MCF 10A (cell line): ENCODE measurements at regions not wholly inside any gene's neighbourhood (a gene's known extent, or its start where the extent isn't known, plus 50 kb on each side); places are given as distances from the start of the nearest gene placed in this dataset.
"Not testable (repeated sequence)": the region's sequence is repeated elsewhere in the genome, so short reads cannot be mapped to it uniquely, and the experiment has no call there.

Source experiments
- BruUV-seq: library from RNA; stranded (reverse); fragments of 400-500 nt; replicated peaks from 2 replicates; lab custom pipeline; 2021; lab: Mats Ljungman, UMichigan
- CTCF ChIA-PET: fragments of 300-600 bp; sonication (Branson Sonifier 250); formaldehyde crosslinking; extraction: SDS; loops from one replicate; lab custom pipeline; 2021; ENCODE audit warnings: antibody characterized with exemption, inconsistent platforms; lab: Yijun Ruan, JAX
- POLR2A ChIA-PET: fragments of 300-600, 350-650 bp; sonication (Branson Sonifier 250); formaldehyde crosslinking; extraction: SDS; loops from one replicate; lab custom pipeline; 2020; ENCODE audit warnings: antibody characterized with exemption, inconsistent platforms; lab: Yijun Ruan, JAX
- DNase-seq: peaks from one replicate; pipeline ENCODE4 v3.0.0-alpha.2; 2018; ENCODE audit not compliant: unreplicated experiment
- H3K27ac Mint-ChIP-seq: one replicate; pipeline ENCODE4 v1.8.0; 2022; ENCODE audit warnings: mild to moderate bottlenecking, low read depth, mixed read lengths; ENCODE audit not compliant: unreplicated experiment
- H3K27me3 Mint-ChIP-seq: one replicate; pipeline ENCODE4 v1.8.0; 2022; ENCODE audit warnings: mixed read lengths; ENCODE audit not compliant: insufficient read depth, unreplicated experiment
- H3K36me3 Mint-ChIP-seq: one replicate; pipeline ENCODE4 v1.8.0; 2022; ENCODE audit warnings: mild to moderate bottlenecking, moderate library complexity, mixed read lengths; ENCODE audit not compliant: insufficient read depth, unreplicated experiment
- H3K4me1 Mint-ChIP-seq: one replicate; pipeline ENCODE4 v1.8.0; 2022; ENCODE audit warnings: mixed read lengths; ENCODE audit not compliant: insufficient read depth, unreplicated experiment
- H3K4me3 Mint-ChIP-seq: one replicate; pipeline ENCODE4 v1.8.0; 2022; ENCODE audit warnings: mild to moderate bottlenecking, moderate library complexity, mixed read lengths; ENCODE audit not compliant: unreplicated experiment
- H3K9me3 Mint-ChIP-seq: one replicate; pipeline ENCODE4 v1.8.0; 2022; ENCODE audit warnings: mixed read lengths; ENCODE audit not compliant: unreplicated experiment
- intact Hi-C: fragments of 100-400 bp; cut with micrococcal nuclease; formaldehyde crosslinking; loops from 2 replicates; pipeline ENCODE4 v1.14.1; 2022
- TF ChIP-seq, protein P1 (sequence below): fragments of 200-600 bp; IDR thresholded peaks from one replicate; pipeline ENCODE4 v1.8.0; 2022; ENCODE audit warnings: antibody characterized with exemption, mild to moderate bottlenecking; ENCODE audit not compliant: unreplicated experiment

DNA sequence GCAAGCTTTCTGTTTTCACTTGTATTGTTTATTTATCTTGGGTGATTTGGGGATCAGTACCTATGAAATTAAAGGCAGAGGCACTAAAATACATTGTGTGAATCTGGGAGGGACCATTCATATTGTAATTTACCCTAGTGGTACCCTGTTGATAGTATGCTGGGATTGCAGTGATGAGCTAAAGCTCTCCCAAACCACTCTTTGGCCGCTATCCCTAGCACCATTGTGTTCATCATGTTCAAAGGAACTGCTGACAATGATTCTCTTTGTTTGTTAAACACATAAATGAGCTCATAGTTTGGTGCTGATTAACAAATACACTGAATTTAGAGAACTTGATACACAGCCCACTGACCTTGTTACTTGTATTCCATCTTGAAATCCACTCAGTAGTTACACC lies 1469.8 kb downstream of the CDH11 start:
- intact Hi-C loops, result no loop called here
- Mint-ChIP-seq H3K27me3 (no peaks in the 10 kb centered on the region), H3K4me1 (no peaks in the 10 kb centered on the region), H3K27ac (no peak overlapping the region), H3K9me3 (no peaks in the 10 kb centered on the region), H3K4me3 (no peak overlapping the region), H3K36me3 (no peaks in the 10 kb centered on the region)
- DNase-seq, result no peak
- no TSS peak for BruUV-seq
- ChIA-PET POLR2A (interaction anchor here (0.9 kb wide), 1 partner anchor 14 kb away, joined by 3 read pairs; no protein-coding TSS in a partner anchor), CTCF (no interaction called here)
- TF ChIP-seq, protein P1, sequence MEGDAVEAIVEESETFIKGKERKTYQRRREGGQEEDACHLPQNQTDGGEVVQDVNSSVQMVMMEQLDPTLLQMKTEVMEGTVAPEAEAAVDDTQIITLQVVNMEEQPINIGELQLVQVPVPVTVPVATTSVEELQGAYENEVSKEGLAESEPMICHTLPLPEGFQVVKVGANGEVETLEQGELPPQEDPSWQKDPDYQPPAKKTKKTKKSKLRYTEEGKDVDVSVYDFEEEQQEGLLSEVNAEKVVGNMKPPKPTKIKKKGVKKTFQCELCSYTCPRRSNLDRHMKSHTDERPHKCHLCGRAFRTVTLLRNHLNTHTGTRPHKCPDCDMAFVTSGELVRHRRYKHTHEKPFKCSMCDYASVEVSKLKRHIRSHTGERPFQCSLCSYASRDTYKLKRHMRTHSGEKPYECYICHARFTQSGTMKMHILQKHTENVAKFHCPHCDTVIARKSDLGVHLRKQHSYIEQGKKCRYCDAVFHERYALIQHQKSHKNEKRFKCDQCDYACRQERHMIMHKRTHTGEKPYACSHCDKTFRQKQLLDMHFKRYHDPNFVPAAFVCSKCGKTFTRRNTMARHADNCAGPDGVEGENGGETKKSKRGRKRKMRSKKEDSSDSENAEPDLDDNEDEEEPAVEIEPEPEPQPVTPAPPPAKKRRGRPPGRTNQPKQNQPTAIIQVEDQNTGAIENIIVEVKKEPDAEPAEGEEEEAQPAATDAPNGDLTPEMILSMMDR, result no peak

DNA sequence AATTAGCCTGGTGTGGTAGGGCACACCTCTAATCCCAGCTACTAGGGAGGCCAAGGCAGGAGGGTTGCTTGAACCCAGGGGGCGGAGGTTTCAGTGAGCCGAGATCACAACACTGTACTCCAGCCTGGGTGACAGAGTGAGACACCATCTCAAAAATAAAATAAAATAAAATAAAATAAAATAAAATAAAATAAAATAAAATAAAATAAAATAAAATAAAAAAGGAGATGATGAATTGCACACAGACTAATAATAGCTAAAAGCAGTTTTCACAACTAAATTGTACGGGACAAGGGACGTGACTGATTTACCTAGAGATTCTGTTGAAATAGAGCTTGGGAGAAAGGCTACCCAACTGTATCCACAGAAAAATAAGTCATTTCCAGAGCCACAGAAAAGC lies 1471.3 kb downstream of the CDH11 start:
- ChIA-PET CTCF (no interaction called here), POLR2A (no interaction called here)
- intact Hi-C loops, result no loop called here
- DNase-seq, result no peak
- H3K36me3 Mint-ChIP-seq, result no peaks in the 10 kb centered on the region
- no TSS peak for BruUV-seq
- TF ChIP-seq, protein P1, result no peak
- H3K9me3 Mint-ChIP-seq, result no peaks in the 10 kb centered on the region
- no peak overlapping the region for H3K27ac Mint-ChIP-seq
- H3K27me3 Mint-ChIP-seq, result no peaks in the 10 kb centered on the region
- H3K4me3 Mint-ChIP-seq, result no peak overlapping the region
- H3K4me1 Mint-ChIP-seq, result no peaks in the 10 kb centered on the region

GRCh38 chr16:63633706-63634445 lies 1488.0 kb downstream of the CDH11 start:
- POLR2A ChIA-PET, BruUV-seq, intact Hi-C loops, H3K36me3 Mint-ChIP-seq, H3K27ac Mint-ChIP-seq, H3K9me3 Mint-ChIP-seq, H3K4me1 Mint-ChIP-seq, H3K27me3 Mint-ChIP-seq, H3K4me3 Mint-ChIP-seq, DNase-seq: not testable (repeated sequence)
- CTCF ChIA-PET, result interaction anchor here (0.6 kb wide), 1 partner anchor 309 kb away, joined by 3 read pairs; no protein-coding TSS in a partner anchor

GRCh38 chr16:63629272-63629671 lies 1492.6 kb downstream of the CDH11 start:
- TF ChIP-seq, protein P1, result no peak
- no peaks in the 10 kb centered on the region for H3K27me3 Mint-ChIP-seq
- no peaks in the 10 kb centered on the region for H3K36me3 Mint-ChIP-seq
- no peak overlapping the region for H3K27ac Mint-ChIP-seq
- CTCF ChIA-PET, result interaction anchor here (0.7 kb wide), 1 partner anchor 54 kb away, joined by 3 read pairs; no protein-coding TSS in a partner anchor
- no peak overlapping the region for H3K4me3 Mint-ChIP-seq
- no peaks in the 10 kb centered on the region for H3K4me1 Mint-ChIP-seq
- peaks cover 7% of the 10 kb centered on the region for H3K9me3 Mint-ChIP-seq
- POLR2A ChIA-PET, result interaction anchor here (1.3 kb wide), 1 partner anchor 19 kb away, joined by 3 read pairs; no protein-coding TSS in a partner anchor
- DNase-seq, result no peak
- intact Hi-C loops, result no loop called here
- BruUV-seq, result no TSS peak
